H1 (cell line): ENCODE measurements at regions not wholly inside any gene's neighbourhood (a gene's known extent, or its start where the extent isn't known, plus 50 kb on each side); places are given as distances from the start of the nearest gene placed in this dataset.
"Not testable (repeated sequence)": the region's sequence is repeated elsewhere in the genome, so short reads cannot be mapped to it uniquely, and the experiment has no call there.

ENCODE experiments used
- CTCF ChIA-PET: fragments of 300-600 bp; sonication (Branson Sonifier 250); formaldehyde crosslinking; loops from one replicate; lab custom pipeline; 2021; ENCODE audit not compliant: partially characterized antibody; lab: Charles Lee
- POLR2A ChIA-PET: fragments of 300-600 bp; sonication (Branson Sonifier 250); formaldehyde crosslinking; loops from one replicate; lab custom pipeline; 2021; ENCODE audit warnings: inconsistent platforms; ENCODE audit not compliant: partially characterized antibody; lab: Charles Lee
- DNase-seq, 2 experiments: peaks; one replicate each; pipeline versions ENCODE4 v3.0.0 to v3.0.0-alpha.2; 2010 to 2022; ENCODE audit warnings: low spot score in 2 of 2, low read depth in 1 of 2, mixed read lengths in 1 of 2
- FAIRE-seq: peaks from 2 replicates; lab custom pipeline; 2011; peaks lifted over from hg19 to GRCh38; lab: Jason Lieb, UNC
- H2AFZ ChIP-seq: 2 replicates; pipeline ENCODE4 v1.8.1; 2012; ENCODE audit warnings: low read length, inconsistent platforms
- H2AK5ac ChIP-seq: 2 replicates; pipeline ENCODE4 v1.6.1; 2013; ENCODE audit warnings: low read depth, low read length
- H2BK120ac ChIP-seq: replicated peaks from 2 replicates; pipeline ENCODE3; 2013; ENCODE audit warnings: low read depth, low read length, inconsistent platforms
- H2BK12ac ChIP-seq: 2 replicates; pipeline ENCODE4 v1.6.1; 2013; ENCODE audit warnings: low read depth, low read length
- H2BK15ac ChIP-seq: 2 replicates; pipeline ENCODE4 v1.6.1; 2013; ENCODE audit warnings: low read length
- H2BK20ac ChIP-seq: 2 replicates; pipeline ENCODE4 v1.6.1; 2013; ENCODE audit warnings: low read length
- H2BK5ac ChIP-seq: 2 replicates; pipeline ENCODE4 v1.6.1; 2013; ENCODE audit warnings: low read depth, low read length
- H3K14ac ChIP-seq: 2 replicates; pipeline ENCODE4 v1.6.1; 2013; ENCODE audit warnings: inconsistent platforms; ENCODE audit not compliant: insufficient read length
- H3K18ac ChIP-seq: 2 replicates; pipeline ENCODE4 v1.6.1; 2013; ENCODE audit warnings: low read length; ENCODE audit errors: extremely low read depth
- H3K23ac ChIP-seq: 2 replicates; pipeline ENCODE4 v1.6.1; 2013; ENCODE audit warnings: inconsistent platforms; ENCODE audit not compliant: insufficient read length
- H3K23me2 ChIP-seq: 2 replicates; pipeline ENCODE4 v1.6.1; 2013; ENCODE audit warnings: low read depth, low read length
- H3K27ac ChIP-seq: 2 replicates; pipeline ENCODE4 v1.6.1; 2011; ENCODE audit warnings: low read depth, low read length, inconsistent platforms
- H3K27me3 ChIP-seq, 4 experiments: replicated peaks in 1 of 4; 1 replicate in 1 of 4; 2 replicates in 3 of 4; pipeline versions ENCODE4 v1.6.1 to v1.8.1; 2011 to 2013; ENCODE audit warnings: low read length in 3 of 4, mild to moderate bottlenecking in 3 of 4, inconsistent platforms in 2 of 4, mixed read lengths in 2 of 4, moderate library complexity in 1 of 4; ENCODE audit not compliant: control insufficient read depth in 3 of 4, insufficient read depth in 3 of 4; ENCODE audit errors: extremely low read depth in 1 of 4
- H3K36me3 ChIP-seq, 4 experiments: 2 replicates each; pipeline versions ENCODE4 v1.6.1 to v1.8.1; 2011 to 2013; ENCODE audit warnings: mild to moderate bottlenecking in 4 of 4, low read length in 3 of 4, moderate library complexity in 2 of 4, control low read depth in 1 of 4, inconsistent platforms in 1 of 4; ENCODE audit not compliant: insufficient read depth in 4 of 4, control insufficient read depth in 2 of 4
- H3K4ac ChIP-seq: replicated peaks from 2 replicates; pipeline ENCODE3; 2013; ENCODE audit warnings: low read length, low read depth, mixed read lengths, inconsistent platforms; ENCODE audit not compliant: insufficient read length
- H3K4me1 ChIP-seq, 4 experiments: replicated peaks in 1 of 4; 1 replicate in 1 of 4; 2 replicates in 3 of 4; pipeline versions ENCODE4 v1.6.1 to v1.8.1; 2011 to 2013; ENCODE audit warnings: low read length in 3 of 4, inconsistent platforms in 2 of 4, mixed read lengths in 1 of 4; ENCODE audit not compliant: insufficient read depth in 4 of 4, control insufficient read depth in 3 of 4
- H3K4me2 ChIP-seq, 2 experiments: 2 replicates each; pipeline versions ENCODE4 v1.6.1 to v1.8.1; 2011 to 2013; ENCODE audit warnings: low read depth in 2 of 2, low read length in 2 of 2, control low read depth in 1 of 2, inconsistent platforms in 1 of 2, mild to moderate bottlenecking in 1 of 2; ENCODE audit not compliant: insufficient read depth in 1 of 2
- H3K4me3 ChIP-seq, 4 experiments: fragments of 200-600, 300-600 bp in 1 of 4; sonication (generic), shearing (Covaris generic), sonication (Bioruptor Twin) in 1 of 4; 2 replicates each; pipeline versions ENCODE4 v1.5.1 to v1.8.1; 2011 to 2016; ENCODE audit warnings: low read length in 4 of 4, low read depth in 3 of 4, control low read depth in 2 of 4, inconsistent platforms in 2 of 4, mild to moderate bottlenecking in 2 of 4, mixed read lengths in 1 of 4, moderate library complexity in 1 of 4; ENCODE audit not compliant: insufficient read depth in 2 of 4; ENCODE audit errors: extremely low read depth in 1 of 4
- H3K56ac ChIP-seq: replicated peaks from 2 replicates; pipeline ENCODE3; 2013; ENCODE audit warnings: low read depth, mild to moderate bottlenecking, mixed read lengths, low read length, inconsistent platforms; ENCODE audit not compliant: insufficient read length
- H3K79me1 ChIP-seq: 2 replicates; pipeline ENCODE4 v1.6.1; 2013; ENCODE audit warnings: low read depth, low read length, control low read depth
- H3K79me2 ChIP-seq, 2 experiments: 2 replicates each; pipeline versions ENCODE4 v1.6.1 to v1.8.1; 2012 to 2013; ENCODE audit warnings: low read length in 2 of 2, mild to moderate bottlenecking in 2 of 2, inconsistent platforms in 1 of 2; ENCODE audit not compliant: insufficient read depth in 2 of 2, control insufficient read depth in 1 of 2
- H3K9ac ChIP-seq, 4 experiments: replicated peaks in 1 of 4; 1 replicate in 1 of 4; 2 replicates in 3 of 4; pipeline versions ENCODE4 v1.6.1 to v1.8.1; 2011 to 2013; ENCODE audit warnings: low read depth in 3 of 4, low read length in 3 of 4, control low read depth in 2 of 4, mild to moderate bottlenecking in 2 of 4, moderate library complexity in 2 of 4, inconsistent platforms in 1 of 4; ENCODE audit errors: extremely low read depth in 1 of 4
- H3K9me3 ChIP-seq, 2 experiments: 2 replicates each; pipeline versions ENCODE4 v1.6.1 to v1.8.1; 2012 to 2013; ENCODE audit warnings: mild to moderate bottlenecking in 2 of 2, moderate library complexity in 2 of 2, control low read depth in 1 of 2, inconsistent platforms in 1 of 2, low read depth in 1 of 2, low read length in 1 of 2, mixed read lengths in 1 of 2; ENCODE audit not compliant: insufficient read depth in 2 of 2
- H4K20me1 ChIP-seq, 2 experiments: replicated peaks in 1 of 2; 2 replicates each; pipeline versions ENCODE3 to v1.8.1; 2011 to 2013; ENCODE audit warnings: inconsistent platforms in 2 of 2, low read length in 2 of 2, mild to moderate bottlenecking in 1 of 2; ENCODE audit not compliant: insufficient read depth in 2 of 2, control insufficient read depth in 1 of 2
- H4K5ac ChIP-seq: 2 replicates; pipeline ENCODE4 v1.6.1; 2013; ENCODE audit warnings: low read length, low read depth, mixed read lengths, inconsistent platforms; ENCODE audit not compliant: insufficient read length
- H4K8ac ChIP-seq: 2 replicates; pipeline ENCODE4 v1.8.0; 2013; ENCODE audit warnings: mild to moderate bottlenecking, moderate library complexity, low read length, inconsistent platforms; ENCODE audit not compliant: insufficient read depth; ENCODE audit errors: extremely low read depth
- H4K91ac ChIP-seq: replicated peaks from 2 replicates; pipeline ENCODE3; 2013; ENCODE audit warnings: low read length, mixed read lengths, inconsistent platforms; ENCODE audit not compliant: insufficient read length
- WGBS, 2 experiments: shearing (Covaris generic) in 1 of 2; methylation state at CpG; one replicate each; pipeline versions ENCODE4 v1.1.6 to v1.1.7; 2013 to 2015; ENCODE audit warnings: low lambda C conversion rate in 2 of 2, mixed read lengths in 2 of 2, inconsistent platforms in 1 of 2, low coverage in 1 of 2, missing lambda C conversion rate in 1 of 2; ENCODE audit not compliant: insufficient replicate concordance in 2 of 2, insufficient coverage in 1 of 2, insufficient read length in 1 of 2; ENCODE audit errors: extremely low coverage in 1 of 2, missing lambda C conversion rate in 1 of 2; 5-methylcytosine and 5-hydroxymethylcytosine counted together

DNA sequence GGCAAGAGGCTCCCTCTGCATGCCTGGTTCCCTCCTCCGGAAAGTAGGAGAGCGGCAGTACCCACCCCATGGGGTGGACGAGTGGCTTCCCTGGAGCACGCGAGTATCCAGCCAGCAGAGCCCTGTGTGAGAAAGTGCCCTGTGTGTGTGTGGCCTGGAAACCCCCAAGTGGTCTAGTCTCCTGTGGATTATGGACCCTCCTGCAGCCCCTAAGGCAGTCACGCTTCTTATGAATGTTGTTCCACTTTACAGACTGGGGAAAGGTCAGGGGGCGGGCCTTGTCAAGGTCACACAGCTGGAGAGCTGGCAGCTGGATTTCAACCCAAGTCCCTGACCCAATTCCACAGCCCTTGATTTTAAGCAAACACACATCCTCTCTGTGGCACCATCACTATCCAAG, 252.5 kb upstream of the SULF2 start:
- H3K27ac ChIP-seq, H3K14ac ChIP-seq, H2BK120ac ChIP-seq, H3K56ac ChIP-seq, H3K79me2 ChIP-seq, H2AFZ ChIP-seq, H2BK12ac ChIP-seq, H4K5ac ChIP-seq, H2AK5ac ChIP-seq, POLR2A ChIA-PET, H4K20me1 ChIP-seq, FAIRE-seq, H3K27me3 ChIP-seq, H3K36me3 ChIP-seq, H4K8ac ChIP-seq, H3K23ac ChIP-seq, H2BK20ac ChIP-seq, H4K91ac ChIP-seq, H3K4ac ChIP-seq, H3K9ac ChIP-seq, DNase-seq, H3K4me1 ChIP-seq, H3K18ac ChIP-seq, H3K4me3 ChIP-seq, H3K23me2 ChIP-seq, H2BK5ac ChIP-seq, H3K79me1 ChIP-seq, H3K4me2 ChIP-seq, H2BK15ac ChIP-seq, H3K9me3 ChIP-seq: not testable (repeated sequence)
- CTCF ChIA-PET, result interaction anchor here (0.6 kb wide), 1 partner anchor 35 kb away, joined by 3 read pairs; no protein-coding TSS in a partner anchor
- 92% methylated on average over 3 of the region's 7 CpGs; no CpG with 5 or more reads in 1 of the 2 experiments for WGBS, 2 experiments
